ENCODE measurements at regions not wholly inside any gene's neighbourhood (a gene's known extent, or its start where the extent isn't known, plus 50 kb on each side); places are given as distances from the start of the nearest gene placed in this dataset.

DNA sequence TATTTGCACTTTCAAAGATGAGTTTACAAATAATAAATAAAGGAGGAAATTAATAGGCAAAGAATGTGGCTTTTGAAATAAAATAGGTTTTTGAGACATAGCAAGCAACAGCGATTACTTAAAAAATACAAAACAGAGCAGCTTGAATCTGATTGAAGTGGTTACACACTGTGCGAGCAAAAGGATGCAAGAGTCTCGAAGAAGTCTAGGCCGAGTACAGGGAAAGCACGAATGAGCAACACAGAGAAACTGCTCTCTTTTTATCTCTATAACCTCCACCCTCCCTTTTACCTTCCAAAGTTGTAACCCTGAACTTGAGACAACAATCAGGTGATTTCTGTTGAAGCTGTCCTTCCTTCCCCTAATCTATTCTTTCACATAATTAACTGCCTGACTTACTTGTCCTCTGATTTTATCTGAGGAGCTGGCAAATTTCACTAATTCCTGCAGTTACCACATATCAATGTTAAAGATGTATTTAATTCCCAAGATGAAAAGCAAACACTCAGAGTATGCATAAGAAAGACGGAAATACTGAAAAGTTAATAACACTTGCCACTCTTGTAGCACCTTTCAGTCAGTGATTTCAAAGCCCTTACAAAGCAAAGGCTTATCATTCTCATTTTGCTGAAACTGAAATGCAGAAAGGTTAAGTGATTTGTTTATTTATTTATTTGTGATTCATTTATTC lies 1030.1 kb downstream of the ADGRL2 start:
- H2AK5ac ChIP-seq (ENCODE audit: low read depth, low read length) = no peak overlapping the region
- no peak overlapping the region for H2AFZ ChIP-seq (ENCODE audit: low read length)
- H2BK120ac ChIP-seq (ENCODE audit: low read depth, low read length) = no peak overlapping the region
- H4K91ac ChIP-seq (ENCODE audit: low read depth, low read length, poor library complexity) = no peak overlapping the region
- H3K4ac ChIP-seq (ENCODE audit: low read length) = no peak overlapping the region
- H3K36me3 ChIP-seq (replicated peaks in 1 of 2; ENCODE audit: control insufficient read depth in 2 of 2, insufficient read depth in 2 of 2, low read length in 2 of 2) = no peaks in the 10 kb centered on the region
- no peak overlapping the region for H3K18ac ChIP-seq (ENCODE audit: low read length)
- H3K27ac ChIP-seq (replicated peaks; ENCODE audit: low read length) = no peak overlapping the region
- H3K14ac ChIP-seq (ENCODE audit: low read length) = no peak overlapping the region
- no peak overlapping the region for H3K4me3 ChIP-seq (ENCODE audit: low read length in 2 of 2)
- no peak overlapping the region for H2BK15ac ChIP-seq (ENCODE audit: low read length)
- no peak overlapping the region for H3K23ac ChIP-seq (ENCODE audit: low read depth, low read length, poor library complexity)
- no peak overlapping the region for H3K4me2 ChIP-seq (ENCODE audit: insufficient read depth, low read length, poor library complexity, severe bottlenecking)
- H3K9me3 ChIP-seq (replicated peaks in 1 of 2; ENCODE audit: control insufficient read depth in 2 of 2, insufficient read depth in 1 of 2, low read depth in 1 of 2, low read length in 2 of 2) = peaks cover 0 to 3% of the 10 kb centered on the region in 2 donors
- no peak overlapping the region for H3K9ac ChIP-seq (ENCODE audit: low read depth, low read length, poor library complexity)
- no peak overlapping the region for H4K8ac ChIP-seq (ENCODE audit: low read depth, low read length)
- no peak for DNase-seq (ENCODE audit: low spot score)
- H2BK12ac ChIP-seq (ENCODE audit: low read length) = no peak overlapping the region
- no CpG with 5 or more reads among the region's 6 CpGs for WGBS, 2 donors (ENCODE audit: extremely low coverage in 2 of 2, insufficient read length in 2 of 2, insufficient replicate concordance in 1 of 2)
- no peak overlapping the region for H2BK5ac ChIP-seq (ENCODE audit: low read length)
- H3K4me1 ChIP-seq (ENCODE audit: control insufficient read depth in 2 of 2, insufficient read depth in 1 of 2, low read depth in 1 of 2, low read length in 2 of 2) = no peaks in the 10 kb centered on the region
- H3K79me1 ChIP-seq (ENCODE audit: low read depth, low read length) = no peaks in the 10 kb centered on the region
- no peaks in the 10 kb centered on the region for H3K27me3 ChIP-seq (ENCODE audit: control insufficient read depth in 3 of 3, insufficient read depth in 3 of 3, low read depth in 1 of 3, low read length in 3 of 3)

DNA sequence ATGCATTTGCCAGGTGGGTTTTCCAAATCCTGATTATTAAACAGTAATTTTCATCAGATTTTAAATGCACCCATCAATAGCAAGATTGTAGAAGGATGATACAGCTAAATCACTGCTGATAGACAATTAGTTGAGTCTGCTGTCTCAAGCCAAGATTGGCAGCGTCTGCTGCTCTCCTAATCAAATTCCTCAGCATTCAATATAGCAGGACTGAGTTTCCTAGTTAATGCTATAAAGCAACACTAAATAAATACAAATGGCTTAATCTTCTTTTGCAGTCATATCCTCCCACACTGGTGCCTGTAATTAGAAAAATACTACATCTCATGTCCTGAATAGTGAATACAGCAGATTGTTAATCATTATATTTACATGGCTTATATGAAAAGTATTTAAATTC lies 1028.8 kb downstream of the ADGRL2 start:
- Histone ChIP-seq H3K27me3 (ENCODE audit: control insufficient read depth in 3 of 3, insufficient read depth in 3 of 3, low read depth in 1 of 3, low read length in 3 of 3) (no peaks in the 10 kb centered on the region), H2AFZ (ENCODE audit: low read length) (no peak overlapping the region), H2BK12ac (ENCODE audit: low read length) (no peak overlapping the region), H3K23ac (ENCODE audit: low read depth, low read length, poor library complexity) (no peak overlapping the region), H3K4ac (ENCODE audit: low read length) (no peak overlapping the region), H4K8ac (ENCODE audit: low read depth, low read length) (no peak overlapping the region), H3K9ac (ENCODE audit: low read depth, low read length, poor library complexity) (no peak overlapping the region), H3K4me1 (ENCODE audit: control insufficient read depth in 2 of 2, insufficient read depth in 1 of 2, low read depth in 1 of 2, low read length in 2 of 2) (no peaks in the 10 kb centered on the region), H3K18ac (ENCODE audit: low read length) (no peak overlapping the region), H3K4me2 (ENCODE audit: insufficient read depth, low read length, poor library complexity, severe bottlenecking) (no peak overlapping the region), H2AK5ac (ENCODE audit: low read depth, low read length) (no peak overlapping the region), H3K14ac (ENCODE audit: low read length) (no peak overlapping the region), H3K27ac (replicated peaks; ENCODE audit: low read length) (no peak overlapping the region), H2BK120ac (ENCODE audit: low read depth, low read length) (no peak overlapping the region), H4K91ac (ENCODE audit: low read depth, low read length, poor library complexity) (no peak overlapping the region), H3K36me3 (replicated peaks in 1 of 2; ENCODE audit: control insufficient read depth in 2 of 2, insufficient read depth in 2 of 2, low read length in 2 of 2) (no peaks in the 10 kb centered on the region), H3K9me3 (replicated peaks in 1 of 2; ENCODE audit: control insufficient read depth in 2 of 2, insufficient read depth in 1 of 2, low read depth in 1 of 2, low read length in 2 of 2) (peaks cover 0 to 3% of the 10 kb centered on the region in 2 donors), H2BK5ac (ENCODE audit: low read length) (no peak overlapping the region), H3K79me1 (ENCODE audit: low read depth, low read length) (no peaks in the 10 kb centered on the region), H3K4me3 (ENCODE audit: low read length in 2 of 2) (no peak overlapping the region), H2BK15ac (ENCODE audit: low read length) (no peak overlapping the region)
- WGBS, 2 donors (ENCODE audit: extremely low coverage in 2 of 2, insufficient read length in 2 of 2, insufficient replicate concordance in 1 of 2) = no CpG with 5 or more reads among the region's 1 CpG
- no peak for DNase-seq (ENCODE audit: low spot score)

GRCh38 chr1:82823876-82824275 lies 1023.1 kb downstream of the ADGRL2 start:
- H3K9ac ChIP-seq (ENCODE audit: low read depth, low read length, poor library complexity) = no peak overlapping the region
- H2BK120ac ChIP-seq (ENCODE audit: low read depth, low read length) = no peak overlapping the region
- DNase-seq (ENCODE audit: low spot score) = no peak
- WGBS, 2 donors (ENCODE audit: extremely low coverage in 2 of 2, insufficient read length in 2 of 2, insufficient replicate concordance in 1 of 2) = no CpG with 5 or more reads among the region's 3 CpGs
- H3K4me2 ChIP-seq (ENCODE audit: insufficient read depth, low read length, poor library complexity, severe bottlenecking) = no peak overlapping the region
- no peak overlapping the region for H4K8ac ChIP-seq (ENCODE audit: low read depth, low read length)
- no peaks in the 10 kb centered on the region for H3K27me3 ChIP-seq (ENCODE audit: control insufficient read depth in 3 of 3, insufficient read depth in 3 of 3, low read depth in 1 of 3, low read length in 3 of 3)
- no peaks in the 10 kb centered on the region for H3K36me3 ChIP-seq (replicated peaks in 1 of 2; ENCODE audit: control insufficient read depth in 2 of 2, insufficient read depth in 2 of 2, low read length in 2 of 2)
- no peaks in the 10 kb centered on the region for H3K4me1 ChIP-seq (ENCODE audit: control insufficient read depth in 2 of 2, insufficient read depth in 1 of 2, low read depth in 1 of 2, low read length in 2 of 2)
- H3K14ac ChIP-seq (ENCODE audit: low read length) = no peak overlapping the region
- H2BK12ac ChIP-seq (ENCODE audit: low read length) = no peak overlapping the region
- peak overlapping the region; percentile 39 for H2AFZ ChIP-seq (ENCODE audit: low read length)
- H3K18ac ChIP-seq (ENCODE audit: low read length) = no peak overlapping the region
- no peak overlapping the region for H3K4ac ChIP-seq (ENCODE audit: low read length)
- no peak overlapping the region for H3K23ac ChIP-seq (ENCODE audit: low read depth, low read length, poor library complexity)
- no peak overlapping the region for H2AK5ac ChIP-seq (ENCODE audit: low read depth, low read length)
- H2BK5ac ChIP-seq (ENCODE audit: low read length) = no peak overlapping the region
- H3K9me3 ChIP-seq (replicated peaks in 1 of 2; ENCODE audit: control insufficient read depth in 2 of 2, insufficient read depth in 1 of 2, low read depth in 1 of 2, low read length in 2 of 2) = no peaks in the 10 kb centered on the region
- no peaks in the 10 kb centered on the region for H3K79me1 ChIP-seq (ENCODE audit: low read depth, low read length)
- H4K91ac ChIP-seq (ENCODE audit: low read depth, low read length, poor library complexity) = no peak overlapping the region
- H3K4me3 ChIP-seq (ENCODE audit: low read length in 2 of 2) = no peak overlapping the region
- no peak overlapping the region for H3K27ac ChIP-seq (replicated peaks; ENCODE audit: low read length)
- no peak overlapping the region for H2BK15ac ChIP-seq (ENCODE audit: low read length)

DNA sequence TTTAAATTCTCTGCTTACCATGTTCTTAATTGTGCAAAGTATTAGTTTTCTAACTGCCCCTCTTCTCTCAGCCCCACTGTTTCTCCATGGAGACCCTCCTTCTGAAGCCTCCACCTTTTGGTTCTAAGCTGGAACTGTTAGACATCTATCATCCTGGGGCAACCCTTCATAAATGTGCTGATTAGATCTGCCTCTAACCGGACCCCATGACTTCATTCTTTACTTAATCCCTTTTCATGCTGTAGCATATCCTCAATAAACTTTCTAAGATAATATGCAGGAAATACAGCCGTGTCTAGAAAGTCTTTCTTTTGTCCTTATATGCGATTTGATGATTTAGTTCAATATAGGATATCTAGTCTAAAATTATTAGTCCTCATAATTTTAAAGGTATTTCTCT lies 1020.1 kb downstream of the ADGRL2 start:
- Histone ChIP-seq H3K9me3 (replicated peaks in 1 of 2; ENCODE audit: control insufficient read depth in 2 of 2, insufficient read depth in 1 of 2, low read depth in 1 of 2, low read length in 2 of 2) (no peaks in the 10 kb centered on the region), H2BK12ac (ENCODE audit: low read length) (no peak overlapping the region), H3K14ac (ENCODE audit: low read length) (no peak overlapping the region), H4K8ac (ENCODE audit: low read depth, low read length) (no peak overlapping the region), H3K36me3 (replicated peaks in 1 of 2; ENCODE audit: control insufficient read depth in 2 of 2, insufficient read depth in 2 of 2, low read length in 2 of 2) (no peaks in the 10 kb centered on the region), H3K4me1 (ENCODE audit: control insufficient read depth in 2 of 2, insufficient read depth in 1 of 2, low read depth in 1 of 2, low read length in 2 of 2) (no peaks in the 10 kb centered on the region), H2BK5ac (ENCODE audit: low read length) (no peak overlapping the region), H3K9ac (ENCODE audit: low read depth, low read length, poor library complexity) (no peak overlapping the region), H4K91ac (ENCODE audit: low read depth, low read length, poor library complexity) (no peak overlapping the region), H3K4me3 (ENCODE audit: low read length in 2 of 2) (no peak overlapping the region), H3K18ac (ENCODE audit: low read length) (no peak overlapping the region), H2AFZ (ENCODE audit: low read length) (no peak overlapping the region), H3K23ac (ENCODE audit: low read depth, low read length, poor library complexity) (no peak overlapping the region), H2AK5ac (ENCODE audit: low read depth, low read length) (no peak overlapping the region), H2BK120ac (ENCODE audit: low read depth, low read length) (no peak overlapping the region), H3K27ac (replicated peaks; ENCODE audit: low read length) (no peak overlapping the region), H3K27me3 (ENCODE audit: control insufficient read depth in 3 of 3, insufficient read depth in 3 of 3, low read depth in 1 of 3, low read length in 3 of 3) (no peaks in the 10 kb centered on the region), H3K4ac (ENCODE audit: low read length) (no peak overlapping the region), H2BK15ac (ENCODE audit: low read length) (no peak overlapping the region), H3K4me2 (ENCODE audit: insufficient read depth, low read length, poor library complexity, severe bottlenecking) (no peak overlapping the region), H3K79me1 (ENCODE audit: low read depth, low read length) (no peaks in the 10 kb centered on the region)
- DNase-seq (ENCODE audit: low spot score) = no peak
- WGBS, 2 donors (ENCODE audit: extremely low coverage in 2 of 2, insufficient read length in 2 of 2, insufficient replicate concordance in 1 of 2) = no CpG with 5 or more reads among the region's 3 CpGs
